BE2C (cell line): ENCODE measurements at regions not wholly inside any gene's neighbourhood (a gene's known extent, or its start where the extent isn't known, plus 50 kb on each side); places are given as distances from the start of the nearest gene placed in this dataset.

Experiments used
- DNase-seq: peaks from one replicate; pipeline ENCODE4 v3.0.0-alpha.2; 2020
- H3K27me3 ChIP-seq: fragments of 250-450 bp; sonication (Bioruptor Pico); 2 replicates; pipeline ENCODE4 v1.5.1; 2020; ENCODE audit warnings: mild to moderate bottlenecking
- H3K36me3 ChIP-seq: fragments of 250-450 bp; sonication (Bioruptor Pico); 2 replicates; pipeline ENCODE4 v1.5.1; 2020; ENCODE audit warnings: mild to moderate bottlenecking
- H3K4me1 ChIP-seq: fragments of 250-450 bp; sonication (Bioruptor Pico); 2 replicates; pipeline ENCODE4 v1.5.1; 2020
- H3K4me3 ChIP-seq: 2 replicates; pipeline ENCODE4 v1.5.1; 2011; ENCODE audit warnings: low read depth, low read length
- H3K9me3 ChIP-seq: fragments of 250-450 bp; sonication (Bioruptor Pico); 2 replicates; pipeline ENCODE4 v1.5.1; 2020
- CTCF ChIP-seq: IDR thresholded peaks from 2 replicates; pipeline ENCODE4 v1.5.1; 2012; ENCODE audit warnings: mild to moderate bottlenecking, low read depth, low read length

- H3K4me1 ChIP-seq: no peaks in the 10 kb centered on the region
- no peak for TF ChIP-seq CTCF
- H3K36me3 ChIP-seq: no peaks in the 10 kb centered on the region
- no peaks in the 10 kb centered on the region; the same call in none of the 2 replicates for H3K9me3 ChIP-seq
- no peak overlapping the region for H3K4me3 ChIP-seq
- DNase-seq: no peak
- H3K27me3 ChIP-seq: no peaks in the 10 kb centered on the region
These were observed 1386.8 kb downstream of the BRD1 start for GRCh38 chr22:48440673-48441552.

GRCh38 chr22:48440176-48440575, 1387.5 kb downstream of the BRD1 start:
- no peak for DNase-seq
- TF ChIP-seq CTCF: no peak
- Histone ChIP-seq H3K36me3 (no peaks in the 10 kb centered on the region), H3K9me3 (no peaks in the 10 kb centered on the region; the same call in none of the 2 replicates), H3K4me3 (no peak overlapping the region), H3K4me1 (no peaks in the 10 kb centered on the region), H3K27me3 (no peaks in the 10 kb centered on the region)

DNA sequence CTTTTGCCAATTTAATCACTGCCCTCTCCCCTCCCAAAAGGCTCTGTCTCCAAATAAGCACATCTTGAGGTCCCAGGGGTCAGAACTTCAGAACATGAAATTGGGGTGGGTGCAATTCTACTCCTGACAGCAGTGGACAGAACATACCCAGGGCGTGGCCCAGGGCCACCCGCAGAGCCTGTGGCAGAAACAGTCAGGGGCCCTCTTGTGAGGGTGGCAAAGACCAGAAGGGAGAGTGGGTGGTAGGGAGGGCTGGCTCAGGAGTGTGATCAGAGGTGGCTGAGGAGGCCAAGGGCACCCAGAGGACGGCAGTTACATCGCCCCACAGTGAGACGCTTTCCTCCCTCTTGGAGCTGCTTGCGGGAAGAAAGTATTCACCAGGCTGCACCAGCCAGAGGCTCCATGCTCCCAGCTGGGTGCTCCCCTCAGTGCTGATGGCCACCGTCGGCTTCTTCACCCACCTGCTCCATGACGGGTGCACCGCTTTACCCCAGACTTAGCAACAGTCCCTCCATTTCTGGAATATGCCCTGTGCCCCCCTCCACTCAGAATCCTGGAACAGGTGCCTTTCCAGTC, 1388.0 kb downstream of the BRD1 start:
- H3K9me3 ChIP-seq: no peaks in the 10 kb centered on the region; the same call in none of the 2 replicates
- H3K27me3 ChIP-seq: no peaks in the 10 kb centered on the region
- no peak overlapping the region for H3K4me3 ChIP-seq
- no peaks in the 10 kb centered on the region for H3K36me3 ChIP-seq
- no peaks in the 10 kb centered on the region for H3K4me1 ChIP-seq
- no peak for DNase-seq
- TF ChIP-seq CTCF: no peak

DNA sequence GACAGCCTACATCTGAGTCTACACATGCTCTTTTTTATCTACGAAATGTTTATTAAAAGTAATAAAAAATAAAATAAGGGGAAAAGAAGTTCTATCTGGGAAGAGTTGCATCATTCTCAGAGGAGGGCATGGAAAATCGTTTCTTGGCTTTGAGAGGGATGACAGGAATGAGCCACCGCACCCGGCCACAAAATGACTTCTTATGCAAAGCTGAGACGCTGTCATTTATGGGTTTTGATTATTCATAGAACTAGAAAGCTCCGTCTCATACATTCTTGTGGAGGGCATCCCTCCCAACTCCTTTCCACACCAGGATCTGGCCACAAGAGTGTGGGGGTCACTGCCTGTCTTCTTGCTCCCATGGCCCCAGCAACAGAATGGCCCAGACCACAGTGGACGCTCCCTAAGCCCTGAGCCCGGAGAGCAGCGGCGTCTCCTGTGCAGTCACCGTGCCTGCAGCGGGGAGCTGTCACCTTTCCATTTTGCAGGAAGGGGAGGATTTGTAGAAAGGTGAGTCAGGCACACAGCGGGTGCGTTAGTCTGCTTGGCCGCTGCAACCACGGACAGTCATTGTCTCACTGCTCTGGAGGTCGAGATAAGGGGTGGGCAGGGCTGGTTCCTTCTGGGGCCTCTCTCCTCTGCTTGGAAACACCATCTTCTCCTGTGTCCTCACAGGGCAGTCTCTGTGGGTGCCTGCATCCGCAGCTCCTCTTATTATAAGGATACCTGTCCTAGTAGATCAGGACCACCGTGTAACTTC, 1388.7 kb downstream of the BRD1 start:
- no peak for TF ChIP-seq CTCF
- H3K36me3 ChIP-seq: no peaks in the 10 kb centered on the region
- peaks cover 5% of the 10 kb centered on the region for H3K9me3 ChIP-seq
- no peaks in the 10 kb centered on the region for H3K27me3 ChIP-seq
- no peak for DNase-seq
- no peak overlapping the region for H3K4me3 ChIP-seq
- no peaks in the 10 kb centered on the region for H3K4me1 ChIP-seq

DNA sequence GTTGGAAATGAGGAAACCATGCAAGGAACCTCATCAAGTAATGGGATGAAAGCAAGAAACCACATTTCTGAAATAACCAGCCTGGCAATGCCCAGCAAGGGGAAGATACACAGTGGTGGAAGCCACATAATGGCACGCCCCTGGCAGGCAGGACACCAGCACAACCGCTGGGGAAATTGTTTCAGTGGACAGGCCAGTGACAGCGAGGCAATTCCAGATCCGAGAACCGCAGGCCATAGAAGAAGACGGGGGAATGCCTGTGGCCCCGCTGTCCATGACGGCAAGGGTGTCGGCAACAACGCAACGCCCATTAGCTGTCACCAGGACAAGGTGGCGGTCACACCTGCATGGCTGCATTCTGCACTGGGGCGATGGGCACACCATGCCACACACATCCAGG, 1389.6 kb downstream of the BRD1 start:
- no peaks in the 10 kb centered on the region for H3K36me3 ChIP-seq
- H3K9me3 ChIP-seq: peaks cover 5% of the 10 kb centered on the region
- no peaks in the 10 kb centered on the region for H3K4me1 ChIP-seq
- TF ChIP-seq CTCF: no peak
- DNase-seq: no peak
- H3K4me3 ChIP-seq: no peak overlapping the region
- H3K27me3 ChIP-seq: no peaks in the 10 kb centered on the region
